ENCODE measurements at regions not wholly inside any gene's neighbourhood (a gene's known extent, or its start where the extent isn't known, plus 50 kb on each side); places are given as distances from the start of the nearest gene placed in this dataset.

DNA sequence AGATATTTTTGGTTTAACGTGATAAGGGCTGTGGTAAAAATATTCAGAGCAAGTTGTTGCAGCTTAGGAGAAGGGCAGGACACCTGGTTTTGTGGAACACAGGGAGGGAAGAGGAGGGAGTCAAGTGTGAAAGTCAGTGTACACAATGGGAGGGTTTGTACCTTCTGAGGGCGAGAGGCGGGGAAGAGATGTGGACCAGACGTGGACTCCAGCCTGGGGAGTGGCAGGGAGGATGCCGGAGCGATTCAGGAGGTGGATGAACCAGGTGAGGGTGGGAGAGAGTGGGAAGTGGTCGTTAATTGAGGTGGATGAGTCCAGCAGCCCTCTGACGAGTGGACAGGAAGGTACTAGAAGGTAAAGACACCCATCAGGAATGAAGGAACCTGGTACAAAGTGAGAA is 52.2 kb upstream of the IRF2BP2 start:
- ATAC-seq (ENCODE audit: poor library complexity) (no peak), DNase-seq (no peak)
- H3K27ac ChIP-seq (ENCODE audit: low read depth in 1 of 2, low read length in 2 of 2), result no peak overlapping the region
- Mint-ChIP-seq H3K9me3 (peaks cover 2% of the 10 kb centered on the region), H3K4me3 (no peak overlapping the region), H3K27me3 (no peaks in the 10 kb centered on the region), H3K36me3 (ENCODE audit: low read depth) (no peaks in the 10 kb centered on the region), H3K27ac (no peak overlapping the region), H3K4me1 (ENCODE audit: low read depth) (no peaks in the 10 kb centered on the region)
- POLR2A ChIA-PET, result interaction anchor here (0.6 kb wide), 1 partner anchor 50 kb away, joined by 3 read pairs; no protein-coding TSS in a partner anchor
- CTCF ChIA-PET, result no interaction called here
- no peaks in the 10 kb centered on the region for H3K4me1 ChIP-seq (ENCODE audit: insufficient read depth, low read length)
- intact Hi-C loops (cut with DNase I, micrococcal nuclease), result no loop called here
- H3K27me3 ChIP-seq (ENCODE audit: control insufficient read depth in 1 of 2, insufficient read depth in 2 of 2, low read length in 2 of 2), result no peaks in the 10 kb centered on the region
- H3K9me3 ChIP-seq (ENCODE audit: control insufficient read depth in 1 of 2, insufficient read depth in 1 of 2, low read length in 2 of 2), result no peaks in the 10 kb centered on the region
- TF ChIP-seq, protein P1, sequence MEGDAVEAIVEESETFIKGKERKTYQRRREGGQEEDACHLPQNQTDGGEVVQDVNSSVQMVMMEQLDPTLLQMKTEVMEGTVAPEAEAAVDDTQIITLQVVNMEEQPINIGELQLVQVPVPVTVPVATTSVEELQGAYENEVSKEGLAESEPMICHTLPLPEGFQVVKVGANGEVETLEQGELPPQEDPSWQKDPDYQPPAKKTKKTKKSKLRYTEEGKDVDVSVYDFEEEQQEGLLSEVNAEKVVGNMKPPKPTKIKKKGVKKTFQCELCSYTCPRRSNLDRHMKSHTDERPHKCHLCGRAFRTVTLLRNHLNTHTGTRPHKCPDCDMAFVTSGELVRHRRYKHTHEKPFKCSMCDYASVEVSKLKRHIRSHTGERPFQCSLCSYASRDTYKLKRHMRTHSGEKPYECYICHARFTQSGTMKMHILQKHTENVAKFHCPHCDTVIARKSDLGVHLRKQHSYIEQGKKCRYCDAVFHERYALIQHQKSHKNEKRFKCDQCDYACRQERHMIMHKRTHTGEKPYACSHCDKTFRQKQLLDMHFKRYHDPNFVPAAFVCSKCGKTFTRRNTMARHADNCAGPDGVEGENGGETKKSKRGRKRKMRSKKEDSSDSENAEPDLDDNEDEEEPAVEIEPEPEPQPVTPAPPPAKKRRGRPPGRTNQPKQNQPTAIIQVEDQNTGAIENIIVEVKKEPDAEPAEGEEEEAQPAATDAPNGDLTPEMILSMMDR (IDR thresholded peaks at IDR 0.05), result no peak
- H3K36me3 ChIP-seq (ENCODE audit: insufficient read depth, low read length), result no peaks in the 10 kb centered on the region
- H3K4me3 ChIP-seq (ENCODE audit: low read length), result no peak overlapping the region

- Histone ChIP-seq H3K36me3 (ENCODE audit: insufficient read depth, low read length) (no peaks in the 10 kb centered on the region), H3K9me3 (ENCODE audit: control insufficient read depth in 1 of 2, insufficient read depth in 1 of 2, low read length in 2 of 2) (no peaks in the 10 kb centered on the region), H3K4me1 (ENCODE audit: insufficient read depth, low read length) (no peaks in the 10 kb centered on the region), H3K27me3 (ENCODE audit: control insufficient read depth in 1 of 2, insufficient read depth in 2 of 2, low read length in 2 of 2) (no peaks in the 10 kb centered on the region), H3K27ac (ENCODE audit: low read depth in 1 of 2, low read length in 2 of 2) (no peak overlapping the region), H3K4me3 (ENCODE audit: low read length) (no peak overlapping the region)
- ChIA-PET POLR2A (no interaction called here), CTCF (no interaction called here)
- no peaks in the 10 kb centered on the region for H3K36me3 Mint-ChIP-seq (ENCODE audit: low read depth)
- H3K9me3 Mint-ChIP-seq, result no peaks in the 10 kb centered on the region
- ATAC-seq (ENCODE audit: poor library complexity), result no peak
- H3K27me3 Mint-ChIP-seq, result no peaks in the 10 kb centered on the region
- H3K4me3 Mint-ChIP-seq, result no peak overlapping the region
- TF ChIP-seq, protein P1 (IDR thresholded peaks at IDR 0.05), result no peak
- DNase-seq, result no peak
- H3K4me1 Mint-ChIP-seq (ENCODE audit: low read depth), result no peaks in the 10 kb centered on the region
- intact Hi-C loops (cut with DNase I, micrococcal nuclease), result no loop called here
- H3K27ac Mint-ChIP-seq, result no peak overlapping the region
Measured at GRCh38 chr1:234661317-234661928, 51.4 kb upstream of the IRF2BP2 start.

DNA sequence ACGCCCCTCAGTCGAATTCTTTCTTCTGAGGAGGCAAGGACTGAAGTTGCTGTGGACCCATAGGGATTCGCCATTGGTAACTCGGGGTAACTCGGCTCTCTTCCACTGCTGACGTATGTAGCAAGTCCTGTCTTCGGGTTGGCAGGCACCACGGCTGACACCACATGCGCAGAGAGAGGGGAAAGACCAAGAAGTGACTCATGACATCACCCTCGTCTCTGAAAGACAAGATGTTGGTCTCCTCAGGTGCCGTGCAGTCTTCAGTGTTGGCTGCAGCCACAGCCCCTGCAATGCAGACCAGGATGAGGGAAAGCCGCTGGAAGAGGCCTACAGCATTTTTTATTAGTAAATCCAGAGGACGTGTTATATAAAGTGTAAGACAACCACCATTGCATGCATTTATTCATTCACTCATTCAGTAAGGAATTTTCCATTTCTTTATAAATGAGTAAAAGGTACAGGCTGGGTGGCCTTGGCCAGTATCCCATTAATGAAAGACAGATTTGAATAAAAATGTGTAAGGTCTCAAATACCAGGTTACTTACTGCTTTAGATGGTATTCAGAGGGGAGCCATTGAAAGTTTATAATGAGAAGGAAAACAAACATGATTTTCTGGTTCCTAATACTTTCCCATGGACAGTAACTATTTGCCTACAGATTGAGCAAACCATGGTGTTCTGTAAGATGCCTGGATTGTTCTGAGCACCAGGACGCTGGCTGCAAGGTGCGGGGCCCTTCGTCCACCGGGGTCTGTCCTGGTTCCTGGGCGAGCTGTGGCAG is 50.7 kb upstream of the IRF2BP2 start:
- intact Hi-C loops (cut with DNase I, micrococcal nuclease), result no loop called here
- Histone ChIP-seq H3K9me3 (ENCODE audit: control insufficient read depth in 1 of 2, insufficient read depth in 1 of 2, low read length in 2 of 2) (no peaks in the 10 kb centered on the region), H3K27me3 (ENCODE audit: control insufficient read depth in 1 of 2, insufficient read depth in 2 of 2, low read length in 2 of 2) (no peaks in the 10 kb centered on the region), H3K4me1 (ENCODE audit: insufficient read depth, low read length) (no peaks in the 10 kb centered on the region), H3K27ac (ENCODE audit: low read depth in 1 of 2, low read length in 2 of 2) (no peak overlapping the region), H3K36me3 (ENCODE audit: insufficient read depth, low read length) (no peaks in the 10 kb centered on the region), H3K4me3 (ENCODE audit: low read length) (no peak overlapping the region)
- no peak overlapping the region for H3K27ac Mint-ChIP-seq
- no peaks in the 10 kb centered on the region for H3K4me1 Mint-ChIP-seq (ENCODE audit: low read depth)
- DNase-seq (no peak), ATAC-seq (ENCODE audit: poor library complexity) (no peak)
- TF ChIP-seq, protein P1 (IDR thresholded peaks at IDR 0.05), result no peak
- H3K27me3 Mint-ChIP-seq, result no peaks in the 10 kb centered on the region
- no peaks in the 10 kb centered on the region for H3K9me3 Mint-ChIP-seq
- H3K4me3 Mint-ChIP-seq, result no peak overlapping the region
- CTCF ChIA-PET, result no interaction called here
- POLR2A ChIA-PET, result no interaction called here
- no peaks in the 10 kb centered on the region for H3K36me3 Mint-ChIP-seq (ENCODE audit: low read depth)
